DOHH2 (cell line): ENCODE measurements at regions not wholly inside any gene's neighbourhood (a gene's known extent, or its start where the extent isn't known, plus 50 kb on each side); places are given as distances from the start of the nearest gene placed in this dataset.

Source experiments
- CTCF ChIP-seq: fragments of 200-600 bp; sonication (generic); IDR thresholded peaks from one replicate; pipeline ENCODE4 v1.5.1; 2014; ENCODE audit warnings: antibody characterized with exemption, mild to moderate bottlenecking, low read depth, low read length; ENCODE audit not compliant: poor library complexity, severe bottlenecking
- EZH2phosphoT487 ChIP-seq: fragments of 200-600 bp; sonication (generic); IDR thresholded peaks from 2 replicates; pipeline ENCODE4 v1.6.1; 2017; ENCODE audit warnings: borderline replicate concordance, mild to moderate bottlenecking, antibody characterized with exemption, low read length, moderate library complexity, mixed read lengths

- TF ChIP-seq CTCF (no peak), EZH2phosphoT487 (no peak)
Measured at GRCh38 chr14:35213143-35213788, 78.9 kb upstream of the PSMA6 start.
